HEK293 (cell line): ENCODE measurements at regions not wholly inside any gene's neighbourhood (a gene's known extent, or its start where the extent isn't known, plus 50 kb on each side); places are given as distances from the start of the nearest gene placed in this dataset.
A peak's percentile ranks its signal among the peaks of the same experiment; 100 is the strongest.

ENCODE experiments used
- CTCF ChIA-PET: fragments of 350-600 bp; formaldehyde crosslinking; extraction: SDS; loops from one replicate; lab custom pipeline; 2021; ENCODE audit warnings: antibody characterized with exemption; lab: Yijun Ruan, JAX
- POLR2A ChIA-PET: fragments of 300-600 bp; formaldehyde crosslinking; extraction: SDS; loops from one replicate; lab custom pipeline; 2020; ENCODE audit warnings: antibody characterized with exemption, inconsistent platforms; lab: Yijun Ruan, JAX
- H3K27ac ChIP-seq: fragments of 200-500 bp; sonication (Bioruptor generic); 2 replicates; pipeline ENCODE4 v1.5.1; 2014; ENCODE audit warnings: low read depth, low read length, control low read depth, inconsistent platforms; ENCODE audit errors: extremely low read depth
- H3K36me3 ChIP-seq, 2 experiments: fragments of 200-500 bp in 1 of 2; sonication (Bioruptor generic) in 1 of 2; 1 replicate in 1 of 2; 2 replicates in 1 of 2; pipeline ENCODE4 v1.5.1; 2014 to 2017; ENCODE audit warnings: inconsistent platforms in 2 of 2, low read length in 2 of 2; ENCODE audit not compliant: control insufficient read depth in 2 of 2, insufficient read depth in 1 of 2
- H3K4me1 ChIP-seq: fragments of 200-500 bp; sonication (Bioruptor generic); 2 replicates; pipeline ENCODE4 v1.5.1; 2014; ENCODE audit warnings: mild to moderate bottlenecking, low read length, inconsistent platforms; ENCODE audit not compliant: control insufficient read depth, insufficient read depth
- H3K4me3 ChIP-seq: 2 replicates; pipeline ENCODE4 v1.5.1; 2011; ENCODE audit warnings: low read depth, mild to moderate bottlenecking, control low read depth, low read length, moderate library complexity
- H3K9me3 ChIP-seq: fragments of 200-500 bp; sonication (Bioruptor generic); 2 replicates; pipeline ENCODE4 v1.5.1; 2014; ENCODE audit warnings: low read depth, low read length, inconsistent platforms; ENCODE audit not compliant: control insufficient read depth, insufficient read depth
- SETDB1 ChIP-seq: IDR thresholded peaks from one replicate; pipeline ENCODE4 v1.6.1; 2017; ENCODE audit warnings: mild to moderate bottlenecking, low read length, moderate library complexity, mixed read lengths; ENCODE audit not compliant: insufficient read length
- TCF7L2 ChIP-seq: IDR thresholded peaks from 2 replicates; pipeline ENCODE4 v1.6.1; 2011; ENCODE audit warnings: low read depth, mild to moderate bottlenecking, inconsistent platforms, low read length, moderate library complexity, borderline replicate concordance
- ZBTB1 ChIP-seq: fragments of 450-650 bp; formaldehyde crosslinking; IDR thresholded peaks from 2 replicates; pipeline ENCODE4 v1.5.1; 2016; ENCODE audit warnings: missing biosample characterization, missing genetic modification characterization
- ZBTB7A ChIP-seq: fragments of 450-650 bp; formaldehyde crosslinking; IDR thresholded peaks from 2 replicates; pipeline ENCODE4 v1.5.1; 2016; ENCODE audit warnings: low read depth, missing biosample characterization, missing genetic modification characterization
- ZNF112 ChIP-seq: fragments of 450-650 bp; formaldehyde crosslinking; IDR thresholded peaks from 2 replicates; pipeline ENCODE4 v1.5.0; 2017; ENCODE audit warnings: missing biosample characterization, missing genetic modification characterization
- ZNF202 ChIP-seq: fragments of 450-650 bp; formaldehyde crosslinking; IDR thresholded peaks from 2 replicates; pipeline ENCODE4 v1.5.1; 2016; ENCODE audit warnings: missing biosample characterization, missing genetic modification characterization, borderline replicate concordance
- ZNF223 ChIP-seq: fragments of 450-650 bp; formaldehyde crosslinking; IDR thresholded peaks from 2 replicates; pipeline ENCODE4 v1.5.1; 2016; ENCODE audit warnings: missing biosample characterization, missing genetic modification characterization
- ZNF292 ChIP-seq: fragments of 450-650 bp; formaldehyde crosslinking; IDR thresholded peaks from 2 replicates; pipeline ENCODE4 v1.5.1; 2016; ENCODE audit warnings: low read depth, missing biosample characterization, missing genetic modification characterization, borderline replicate concordance
- ZNF302 ChIP-seq: fragments of 450-650 bp; formaldehyde crosslinking; IDR thresholded peaks from 2 replicates; pipeline ENCODE4 v1.5.1; 2016; ENCODE audit warnings: missing biosample characterization, missing genetic modification characterization, low read depth
- ZNF394 ChIP-seq: fragments of 450-650 bp; formaldehyde crosslinking; IDR thresholded peaks from 2 replicates; pipeline ENCODE4 v1.5.1; 2016; ENCODE audit warnings: missing biosample characterization, missing genetic modification characterization, mild to moderate bottlenecking, moderate library complexity, borderline replicate concordance
- ZNF521 ChIP-seq: fragments of 450-650 bp; formaldehyde crosslinking; IDR thresholded peaks from 2 replicates; pipeline ENCODE4 v1.5.1; 2017; ENCODE audit warnings: missing biosample characterization, mild to moderate bottlenecking, missing genetic modification characterization
- ZNF530 ChIP-seq: fragments of 450-650 bp; formaldehyde crosslinking; IDR thresholded peaks from 2 replicates; pipeline ENCODE4 v1.5.1; 2016; ENCODE audit warnings: low read depth, missing biosample characterization, missing genetic modification characterization
- ZNF549 ChIP-seq: fragments of 450-650 bp; IDR thresholded peaks from 2 replicates; pipeline ENCODE4 v1.5.1; 2018; ENCODE audit warnings: missing biosample characterization, missing genetic modification characterization, mild to moderate bottlenecking, inconsistent platforms, moderate library complexity
- ZNF560 ChIP-seq: fragments of 450-650 bp; formaldehyde crosslinking; IDR thresholded peaks from 2 replicates; pipeline ENCODE4 v1.5.1; 2017; ENCODE audit warnings: missing biosample characterization, missing genetic modification characterization, borderline replicate concordance
- ZNF623 ChIP-seq: fragments of 450-650 bp; formaldehyde crosslinking; IDR thresholded peaks from 2 replicates; pipeline ENCODE4 v1.5.1; 2016; ENCODE audit warnings: missing biosample characterization, missing genetic modification characterization
- ZNF654 ChIP-seq: fragments of 450-650 bp; formaldehyde crosslinking; IDR thresholded peaks from 2 replicates; pipeline ENCODE4 v1.5.1; 2016; ENCODE audit warnings: low read depth, missing biosample characterization, missing genetic modification characterization
- ZNF843 ChIP-seq: fragments of 450-650 bp; formaldehyde crosslinking; IDR thresholded peaks from 2 replicates; pipeline ENCODE4 v1.5.1; 2016; ENCODE audit warnings: missing biosample characterization, missing genetic modification characterization
- TF ChIP-seq, protein P1 (sequence below): fragments of 450-650 bp; formaldehyde crosslinking; IDR thresholded peaks from 2 replicates; pipeline ENCODE4 v1.5.1; 2016; ENCODE audit warnings: missing biosample characterization, missing genetic modification characterization, borderline replicate concordance
- TF ChIP-seq, protein P2 (sequence below): fragments of 450-650 bp; formaldehyde crosslinking; IDR thresholded peaks from 2 replicates; pipeline ENCODE4 v1.5.1; 2016; ENCODE audit warnings: missing biosample characterization, missing genetic modification characterization
- TF ChIP-seq, protein P3 (sequence below): fragments of 450-650 bp; formaldehyde crosslinking; IDR thresholded peaks from 2 replicates; pipeline ENCODE4 v1.5.1; 2016; ENCODE audit warnings: missing biosample characterization, missing genetic modification characterization, low read depth

DNA sequence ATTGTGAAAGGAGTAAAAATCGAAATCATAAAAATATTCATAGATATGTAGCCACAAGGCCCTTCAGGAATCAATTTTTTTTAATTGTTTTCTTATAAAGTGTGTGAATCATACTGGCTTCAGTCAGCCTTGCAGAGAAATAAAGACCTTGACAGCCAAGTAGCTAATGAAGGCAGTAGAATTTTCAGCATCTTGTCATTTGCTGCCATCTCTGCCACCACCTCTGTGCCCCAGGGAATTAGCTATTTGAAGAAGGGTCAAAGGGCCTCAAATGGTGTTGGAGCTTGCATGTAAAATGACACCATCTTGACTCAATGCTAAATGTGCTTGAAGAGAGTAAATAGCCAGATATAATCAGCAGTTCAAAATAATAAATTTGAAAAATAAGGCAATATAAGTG, 359.4 kb upstream of the DCN start:
- H3K36me3 ChIP-seq: no peaks in the 10 kb centered on the region
- POLR2A ChIA-PET: no interaction called here
- H3K27ac ChIP-seq: no peak overlapping the region
- CTCF ChIA-PET: no interaction called here
- TF ChIP-seq, protein P1, sequence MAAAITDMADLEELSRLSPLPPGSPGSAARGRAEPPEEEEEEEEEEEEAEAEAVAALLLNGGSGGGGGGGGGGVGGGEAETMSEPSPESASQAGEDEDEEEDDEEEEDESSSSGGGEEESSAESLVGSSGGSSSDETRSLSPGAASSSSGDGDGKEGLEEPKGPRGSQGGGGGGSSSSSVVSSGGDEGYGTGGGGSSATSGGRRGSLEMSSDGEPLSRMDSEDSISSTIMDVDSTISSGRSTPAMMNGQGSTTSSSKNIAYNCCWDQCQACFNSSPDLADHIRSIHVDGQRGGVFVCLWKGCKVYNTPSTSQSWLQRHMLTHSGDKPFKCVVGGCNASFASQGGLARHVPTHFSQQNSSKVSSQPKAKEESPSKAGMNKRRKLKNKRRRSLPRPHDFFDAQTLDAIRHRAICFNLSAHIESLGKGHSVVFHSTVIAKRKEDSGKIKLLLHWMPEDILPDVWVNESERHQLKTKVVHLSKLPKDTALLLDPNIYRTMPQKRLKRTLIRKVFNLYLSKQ (tag by site-specific recombination): no peak
- no peak for TF ChIP-seq ZNF560 (tag by site-specific recombination)
- no peak for TF ChIP-seq ZNF530
- TF ChIP-seq ZNF223 (tag by site-specific recombination): no peak
- no peak for TF ChIP-seq ZNF549
- no peak for TF ChIP-seq ZNF302 (tag by site-specific recombination)
- no peak for TF ChIP-seq ZNF654 (tag by site-specific recombination)
- no peak for TF ChIP-seq ZBTB7A
- no peak for TF ChIP-seq ZBTB1 (tag by site-specific recombination)
- TF ChIP-seq ZNF843 (tag by site-specific recombination): no peak
- no peak for TF ChIP-seq ZNF112 (tag by site-specific recombination)
- TF ChIP-seq ZNF623 (tag by site-specific recombination): no peak
- no peak for TF ChIP-seq ZNF394
- no peak overlapping the region for H3K4me3 ChIP-seq
- H3K4me1 ChIP-seq: no peaks in the 10 kb centered on the region
- H3K9me3 ChIP-seq: no peaks in the 10 kb centered on the region

DNA sequence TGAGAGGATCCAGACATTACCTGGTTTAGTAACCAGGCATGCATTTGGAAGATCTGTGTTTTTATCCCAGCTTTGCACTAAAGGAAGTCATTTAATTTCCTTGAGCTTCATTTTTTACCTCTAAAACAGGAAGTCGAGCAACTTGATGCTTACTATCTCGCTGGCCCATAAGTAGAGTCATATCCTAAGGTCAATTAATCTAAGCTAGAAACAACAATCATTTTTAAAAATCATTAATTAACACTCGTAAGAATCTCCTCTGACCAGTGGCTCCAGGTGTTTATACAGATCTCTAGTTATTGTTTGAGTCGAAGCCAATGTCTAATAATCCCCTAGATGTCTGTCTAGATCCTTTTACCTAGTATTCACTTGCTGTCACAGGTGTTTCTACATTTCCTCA, 355.8 kb upstream of the DCN start:
- Histone ChIP-seq H3K36me3 (no peaks in the 10 kb centered on the region), H3K9me3 (no peaks in the 10 kb centered on the region), H3K4me1 (no peaks in the 10 kb centered on the region), H3K27ac (no peak overlapping the region), H3K4me3 (no peak overlapping the region)
- no peak for TF ChIP-seq TCF7L2
- ChIA-PET POLR2A (no interaction called here), CTCF (no interaction called here)

DNA sequence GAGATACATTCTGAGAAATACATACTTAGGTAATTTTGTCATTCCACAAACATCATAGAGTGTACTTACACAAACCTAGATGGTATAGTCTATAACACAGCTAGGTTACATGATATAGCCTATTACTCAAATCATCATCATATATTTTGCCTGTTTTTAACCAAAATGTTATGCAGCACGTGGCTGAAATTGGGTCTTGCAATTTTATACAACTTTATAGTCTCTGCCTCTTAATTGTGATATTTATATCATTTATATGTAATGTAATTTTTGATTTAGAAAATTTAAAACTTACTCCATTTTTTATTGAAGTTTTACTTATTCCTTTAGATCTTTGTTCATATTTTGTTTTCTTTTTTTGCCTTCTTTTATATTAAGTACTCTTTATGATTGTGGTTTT, 350.7 kb upstream of the DCN start:
- H3K36me3 ChIP-seq: no peaks in the 10 kb centered on the region
- no peak overlapping the region for H3K4me3 ChIP-seq
- ChIA-PET CTCF (no interaction called here), POLR2A (no interaction called here)
- H3K27ac ChIP-seq: no peak overlapping the region
- H3K4me1 ChIP-seq: no peaks in the 10 kb centered on the region
- no peaks in the 10 kb centered on the region for H3K9me3 ChIP-seq
- TF ChIP-seq ZNF654 (tag by site-specific recombination) (no peak), ZNF292 (tag by site-specific recombination) (no peak), ZNF521 (tag by site-specific recombination) (no peak), ZNF202 (tag by site-specific recombination) (no peak), SETDB1 (peak; percentile 92)
- TF ChIP-seq, protein P2, sequence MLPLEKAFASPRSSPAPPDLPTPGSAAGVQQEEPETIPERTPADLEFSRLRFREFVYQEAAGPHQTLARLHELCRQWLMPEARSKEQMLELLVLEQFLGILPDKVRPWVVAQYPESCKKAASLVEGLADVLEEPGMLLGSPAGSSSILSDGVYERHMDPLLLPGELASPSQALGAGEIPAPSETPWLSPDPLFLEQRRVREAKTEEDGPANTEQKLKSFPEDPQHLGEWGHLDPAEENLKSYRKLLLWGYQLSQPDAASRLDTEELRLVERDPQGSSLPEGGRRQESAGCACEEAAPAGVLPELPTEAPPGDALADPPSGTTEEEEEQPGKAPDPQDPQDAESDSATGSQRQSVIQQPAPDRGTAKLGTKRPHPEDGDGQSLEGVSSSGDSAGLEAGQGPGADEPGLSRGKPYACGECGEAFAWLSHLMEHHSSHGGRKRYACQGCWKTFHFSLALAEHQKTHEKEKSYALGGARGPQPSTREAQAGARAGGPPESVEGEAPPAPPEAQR: no peak
- TF ChIP-seq, protein P3, sequence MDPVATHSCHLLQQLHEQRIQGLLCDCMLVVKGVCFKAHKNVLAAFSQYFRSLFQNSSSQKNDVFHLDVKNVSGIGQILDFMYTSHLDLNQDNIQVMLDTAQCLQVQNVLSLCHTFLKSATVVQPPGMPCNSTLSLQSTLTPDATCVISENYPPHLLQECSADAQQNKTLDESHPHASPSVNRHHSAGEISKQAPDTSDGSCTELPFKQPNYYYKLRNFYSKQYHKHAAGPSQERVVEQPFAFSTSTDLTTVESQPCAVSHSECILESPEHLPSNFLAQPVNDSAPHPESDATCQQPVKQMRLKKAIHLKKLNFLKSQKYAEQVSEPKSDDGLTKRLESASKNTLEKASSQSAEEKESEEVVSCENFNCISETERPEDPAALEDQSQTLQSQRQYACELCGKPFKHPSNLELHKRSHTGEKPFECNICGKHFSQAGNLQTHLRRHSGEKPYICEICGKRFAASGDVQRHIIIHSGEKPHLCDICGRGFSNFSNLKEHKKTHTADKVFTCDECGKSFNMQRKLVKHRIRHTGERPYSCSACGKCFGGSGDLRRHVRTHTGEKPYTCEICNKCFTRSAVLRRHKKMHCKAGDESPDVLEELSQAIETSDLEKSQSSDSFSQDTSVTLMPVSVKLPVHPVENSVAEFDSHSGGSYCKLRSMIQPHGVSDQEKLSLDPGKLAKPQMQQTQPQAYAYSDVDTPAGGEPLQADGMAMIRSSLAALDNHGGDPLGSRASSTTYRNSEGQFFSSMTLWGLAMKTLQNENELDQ: no peak
